DOHH2 (cell line): ENCODE measurements at regions not wholly inside any gene's neighbourhood (a gene's known extent, or its start where the extent isn't known, plus 50 kb on each side); places are given as distances from the start of the nearest gene placed in this dataset.

ENCODE experiments used
- CTCF ChIP-seq: fragments of 200-600 bp; sonication (generic); IDR thresholded peaks from one replicate; pipeline ENCODE4 v1.5.1; 2014; ENCODE audit warnings: antibody characterized with exemption, mild to moderate bottlenecking, low read depth, low read length; ENCODE audit not compliant: poor library complexity, severe bottlenecking
- EZH2phosphoT487 ChIP-seq: fragments of 200-600 bp; sonication (generic); IDR thresholded peaks from 2 replicates; pipeline ENCODE4 v1.6.1; 2017; ENCODE audit warnings: borderline replicate concordance, mild to moderate bottlenecking, antibody characterized with exemption, low read length, moderate library complexity, mixed read lengths

- TF ChIP-seq EZH2phosphoT487 = no peak
- no peak for TF ChIP-seq CTCF
Measured at GRCh38 chr7:136741941-136742340, 126.5 kb upstream of the CHRM2 start.
